H9 (cell line): ENCODE measurements at regions not wholly inside any gene's neighbourhood (a gene's known extent, or its start where the extent isn't known, plus 50 kb on each side); places are given as distances from the start of the nearest gene placed in this dataset.

Experiments
- DNase-seq: peaks from one replicate; pipeline ENCODE4 v3.0.0-alpha.2; 2017
- H2AFZ ChIP-seq: one replicate; pipeline ENCODE4 v1.6.1; 2013; ENCODE audit warnings: mild to moderate bottlenecking, low read length, control low read depth, moderate library complexity
- H2AK5ac ChIP-seq: 2 replicates; pipeline ENCODE4 v1.6.1; 2013; ENCODE audit warnings: low read length, control low read depth, mixed read lengths; ENCODE audit not compliant: insufficient read length
- H2BK120ac ChIP-seq: one replicate; pipeline ENCODE4 v1.6.1; 2013; ENCODE audit warnings: low read depth, mild to moderate bottlenecking, low read length, control low read depth, inconsistent platforms; ENCODE audit not compliant: poor library complexity, severe bottlenecking
- H2BK12ac ChIP-seq: 2 replicates; pipeline ENCODE4 v1.6.1; 2013; ENCODE audit warnings: low read length, control low read depth, mixed read lengths, low read depth; ENCODE audit not compliant: insufficient read length
- H2BK15ac ChIP-seq: 2 replicates; pipeline ENCODE4 v1.6.1; 2013; ENCODE audit warnings: low read depth, low read length, control low read depth
- H2BK20ac ChIP-seq: one replicate; pipeline ENCODE4 v1.6.1; 2013; ENCODE audit warnings: low read depth, mild to moderate bottlenecking, low read length, control low read depth, inconsistent platforms; ENCODE audit not compliant: poor library complexity, severe bottlenecking
- H2BK5ac ChIP-seq: 2 replicates; pipeline ENCODE4 v1.6.1; 2013; ENCODE audit warnings: low read length, control low read depth, mixed read lengths; ENCODE audit not compliant: insufficient read length
- H3K14ac ChIP-seq: 2 replicates; pipeline ENCODE4 v1.6.1; 2013; ENCODE audit warnings: low read length, control low read depth; ENCODE audit not compliant: insufficient read depth
- H3K18ac ChIP-seq: 2 replicates; pipeline ENCODE4 v1.6.1; 2013; ENCODE audit warnings: low read depth, mild to moderate bottlenecking, mixed read lengths, low read length, control low read depth; ENCODE audit not compliant: insufficient read length
- H3K23ac ChIP-seq: 2 replicates; pipeline ENCODE4 v1.6.1; 2013; ENCODE audit warnings: low read length, control low read depth, mixed read lengths, low read depth; ENCODE audit not compliant: insufficient read length
- H3K23me2 ChIP-seq: 2 replicates; pipeline ENCODE4 v1.6.1; 2013; ENCODE audit warnings: low read depth, mild to moderate bottlenecking, mixed read lengths, low read length, control low read depth; ENCODE audit not compliant: insufficient read length, poor library complexity, severe bottlenecking
- H3K27ac ChIP-seq: 2 replicates; pipeline ENCODE4 v1.5.1; 2013; ENCODE audit warnings: low read length, control low read depth, mixed read lengths, low read depth; ENCODE audit not compliant: insufficient read length
- H3K27me3 ChIP-seq: 2 replicates; pipeline ENCODE4 v1.6.1; 2013; ENCODE audit warnings: low read length, control low read depth, inconsistent platforms; ENCODE audit not compliant: insufficient read depth
- H3K4ac ChIP-seq: 2 replicates; pipeline ENCODE4 v1.6.1; 2013; ENCODE audit warnings: low read depth, mild to moderate bottlenecking, control low read depth, inconsistent platforms, low read length, moderate library complexity
- H3K4me1 ChIP-seq: 2 replicates; pipeline ENCODE4 v1.6.1; 2013; ENCODE audit warnings: low read length, control low read depth, inconsistent platforms; ENCODE audit not compliant: insufficient read depth
- H3K4me2 ChIP-seq: 2 replicates; pipeline ENCODE4 v1.6.1; 2013; ENCODE audit warnings: low read length, control low read depth, mixed read lengths; ENCODE audit not compliant: insufficient read length, insufficient read depth
- H3K56ac ChIP-seq: 2 replicates; pipeline ENCODE4 v1.6.1; 2013; ENCODE audit warnings: low read depth, mild to moderate bottlenecking, mixed read lengths, low read length, control low read depth; ENCODE audit not compliant: insufficient read length
- H3K79me1 ChIP-seq: 2 replicates; pipeline ENCODE4 v1.6.1; 2013; ENCODE audit warnings: low read depth, mild to moderate bottlenecking, moderate library complexity, low read length, control low read depth, inconsistent platforms; ENCODE audit not compliant: insufficient read depth, poor library complexity, severe bottlenecking
- H3K79me2 ChIP-seq: 2 replicates; pipeline ENCODE4 v1.6.1; 2013; ENCODE audit warnings: low read length, control low read depth, inconsistent platforms; ENCODE audit not compliant: insufficient read depth
- H3K9ac ChIP-seq: 2 replicates; pipeline ENCODE4 v1.6.1; 2013; ENCODE audit warnings: low read length, control low read depth, mixed read lengths; ENCODE audit not compliant: insufficient read length; ENCODE audit errors: extremely low read depth
- H3K9me3 ChIP-seq: one replicate; pipeline ENCODE4 v1.6.1; 2013; ENCODE audit warnings: low read depth, low read length, inconsistent platforms; ENCODE audit not compliant: control insufficient read depth
- H3T11ph ChIP-seq: one replicate; pipeline ENCODE4 v1.6.1; 2013; ENCODE audit warnings: mild to moderate bottlenecking, low read length, control low read depth, inconsistent platforms
- H4K20me1 ChIP-seq: one replicate; pipeline ENCODE4 v1.6.1; 2013; ENCODE audit not compliant: control insufficient read depth, insufficient read length, insufficient read depth
- H4K5ac ChIP-seq: 2 replicates; pipeline ENCODE4 v1.6.1; 2013; ENCODE audit warnings: low read depth, mild to moderate bottlenecking, mixed read lengths, low read length, control low read depth; ENCODE audit not compliant: insufficient read length
- H4K8ac ChIP-seq: replicated peaks from 2 replicates; pipeline ENCODE4 v1.6.1; 2013; ENCODE audit warnings: low read length, control low read depth, mixed read lengths, low read depth; ENCODE audit not compliant: insufficient read length
- H4K91ac ChIP-seq: 2 replicates; pipeline ENCODE4 v1.6.1; 2013; ENCODE audit warnings: low read depth, mild to moderate bottlenecking, moderate library complexity, mixed read lengths, low read length, control low read depth; ENCODE audit not compliant: insufficient read length
- H3K27ac Mint-ChIP-seq, 3 experiments: 2 replicates in 2 of 3; 3 replicates in 1 of 3; pipeline ENCODE4 v1.8.0; 2020 to 2021; ENCODE audit warnings: mixed read lengths in 3 of 3, mild to moderate bottlenecking in 1 of 3, moderate library complexity in 1 of 3
- H3K27me3 Mint-ChIP-seq: 2 replicates; pipeline ENCODE4 v1.8.0; 2021; ENCODE audit warnings: low read depth, mild to moderate bottlenecking, moderate library complexity, mixed read lengths
- H3K36me3 Mint-ChIP-seq, 3 experiments: 2 replicates in 2 of 3; 3 replicates in 1 of 3; pipeline ENCODE4 v1.8.0; 2020 to 2021; ENCODE audit warnings: low read depth in 3 of 3, mixed read lengths in 3 of 3; ENCODE audit not compliant: insufficient read depth in 1 of 3
- H3K4me1 Mint-ChIP-seq, 2 experiments: 2 replicates each; pipeline ENCODE4 v1.8.0; 2020; ENCODE audit warnings: mixed read lengths in 2 of 2
- H3K4me3 Mint-ChIP-seq, 2 experiments: 2 replicates in 1 of 2; 3 replicates in 1 of 2; pipeline ENCODE4 v1.8.0; 2020 to 2021; ENCODE audit warnings: mild to moderate bottlenecking in 2 of 2, mixed read lengths in 2 of 2, moderate library complexity in 1 of 2
- H3K9me3 Mint-ChIP-seq, 2 experiments: 2 replicates in 1 of 2; 3 replicates in 1 of 2; pipeline ENCODE4 v1.8.0; 2020; ENCODE audit warnings: mild to moderate bottlenecking in 2 of 2, mixed read lengths in 2 of 2, moderate library complexity in 1 of 2
- CTCF ChIP-seq: fragments of 200-600 bp; sonication (generic); conservative IDR thresholded peaks from 3 replicates; pipeline ENCODE4 v1.8.0; 2021; ENCODE audit warnings: antibody characterized with exemption, mild to moderate bottlenecking
- WGBS: extraction: QIAGEN DNeasy Blood & Tissue Kit; methylation state at CpG from one replicate; pipeline ENCODE4 v1.1.7; 2013; ENCODE audit warnings: missing lambda C conversion rate, low lambda C conversion rate, mixed read lengths; ENCODE audit not compliant: insufficient read length; ENCODE audit errors: extremely low coverage; 5-methylcytosine and 5-hydroxymethylcytosine counted together

- Histone ChIP-seq H3K9ac (no peak overlapping the region), H3K4ac (no peak overlapping the region), H2BK12ac (no peak overlapping the region), H2BK5ac (no peak overlapping the region), H3K4me1 (no peaks in the 10 kb centered on the region; the same call in 1 of the 2 replicates), H3K4me2 (no peak overlapping the region), H3K18ac (no peak overlapping the region), H3K23me2 (no peaks in the 10 kb centered on the region), H4K5ac (no peak overlapping the region), H2AFZ (no peak overlapping the region), H2BK120ac (no peak overlapping the region), H3K27ac (no peak overlapping the region), H2BK15ac (no peak overlapping the region), H3K23ac (no peak overlapping the region), H3K79me2 (no peaks in the 10 kb centered on the region), H3K14ac (no peak overlapping the region), H3T11ph (no peak overlapping the region), H2AK5ac (no peak overlapping the region), H2BK20ac (no peak overlapping the region), H3K56ac (no peak overlapping the region), H3K27me3 (no peaks in the 10 kb centered on the region), H3K79me1 (no peaks in the 10 kb centered on the region), H3K9me3 (peaks cover 8% of the 10 kb centered on the region), H4K91ac (no peak overlapping the region), H4K8ac (no peak overlapping the region), H4K20me1 (no peaks in the 10 kb centered on the region)
- Mint-ChIP-seq H3K4me1 (peaks cover 12 to 19% of the 10 kb centered on the region in 2 experiments), H3K9me3 (peaks cover 13 to 14% of the 10 kb centered on the region in 2 experiments), H3K4me3 (no peak overlapping the region), H3K27me3 (peaks cover 3% of the 10 kb centered on the region), H3K36me3 (peaks cover 5 to 16% (median 11%) of the 10 kb centered on the region in 3 experiments), H3K27ac (no peak overlapping the region)
- no peak for DNase-seq
- TF ChIP-seq CTCF, result no peak
- WGBS, result no CpG with 5 or more reads among the region's 17 CpGs
These were observed 100.1 kb upstream of the ALDH1A3 start for GRCh38 chr15:100779331-100780207.
